Fibroblast of lung (primary cell): ENCODE measurements at regions not wholly inside any gene's neighbourhood (a gene's known extent, or its start where the extent isn't known, plus 50 kb on each side); places are given as distances from the start of the nearest gene placed in this dataset.

Experiments used
- DNase-seq, 2 donors: peaks; one replicate each; pipeline versions ENCODE4 v3.0.0 to v3.0.0-alpha.2; 2010; ENCODE audit warnings: low read depth in 2 of 2
- H2AFZ ChIP-seq: 2 replicates; pipeline ENCODE4 v1.5.1; 2012; ENCODE audit warnings: low read length, control low read depth, inconsistent platforms
- H3K27ac ChIP-seq: 2 replicates; pipeline ENCODE4 v1.5.1; 2011; ENCODE audit warnings: low read length, control low read depth; ENCODE audit not compliant: insufficient read depth
- H3K27me3 ChIP-seq: 2 replicates; pipeline ENCODE4 v1.5.1; 2011; ENCODE audit warnings: mild to moderate bottlenecking, low read length; ENCODE audit not compliant: control insufficient read depth, insufficient read depth
- H3K36me3 ChIP-seq: 2 replicates; pipeline ENCODE4 v1.5.1; 2011; ENCODE audit warnings: low read length; ENCODE audit not compliant: control insufficient read depth, insufficient read depth
- H3K4me1 ChIP-seq: 2 replicates; pipeline ENCODE4 v1.5.1; 2011; ENCODE audit warnings: low read length; ENCODE audit not compliant: control insufficient read depth, insufficient read depth; ENCODE audit errors: extremely low read depth
- H3K4me2 ChIP-seq: 2 replicates; pipeline ENCODE4 v1.5.1; 2011; ENCODE audit warnings: low read length, control low read depth; ENCODE audit not compliant: insufficient read depth; ENCODE audit errors: extremely low read depth
- H3K4me3 ChIP-seq, 4 experiments: fragments of 200-600 bp in 1 of 4; sonication (generic) in 1 of 4; replicated peaks in 1 of 4; 2 replicates each; pipeline ENCODE4 v1.5.1; 2011 to 2016; ENCODE audit warnings: low read length in 4 of 4, low read depth in 3 of 4, mild to moderate bottlenecking in 3 of 4, control low read depth in 2 of 4, inconsistent platforms in 1 of 4, mixed read lengths in 1 of 4; ENCODE audit not compliant: insufficient read depth in 1 of 4; ENCODE audit errors: control extremely low read depth in 1 of 4
- H3K79me2 ChIP-seq: 2 replicates; pipeline ENCODE4 v1.5.1; 2012; ENCODE audit warnings: mild to moderate bottlenecking, low read length, inconsistent platforms; ENCODE audit not compliant: control insufficient read depth, insufficient read depth
- H3K9ac ChIP-seq: 2 replicates; pipeline ENCODE4 v1.5.1; 2011; ENCODE audit warnings: mild to moderate bottlenecking, low read length, control low read depth; ENCODE audit not compliant: insufficient read depth
- H3K9me3 ChIP-seq: 2 replicates; pipeline ENCODE4 v1.5.1; 2012; ENCODE audit warnings: low read depth, low read length; ENCODE audit not compliant: control insufficient read depth, insufficient read depth
- H4K20me1 ChIP-seq: 2 replicates; pipeline ENCODE4 v1.5.1; 2011; ENCODE audit warnings: low read length; ENCODE audit not compliant: control insufficient read depth, insufficient read depth; ENCODE audit errors: extremely low read depth
- CTCF ChIP-seq, 2 donors: IDR thresholded peaks in 1 of 2; conservative IDR thresholded peaks in 1 of 2; 1 replicate in 1 of 2; 2 replicates in 1 of 2; pipeline ENCODE4 v1.5.1; 2011 to 2012; ENCODE audit warnings: low read length in 2 of 2, control low read depth in 1 of 2, inconsistent platforms in 1 of 2, low read depth in 1 of 2, mild to moderate bottlenecking in 1 of 2
- EZH2 ChIP-seq: IDR thresholded peaks from 2 replicates; pipeline ENCODE4 v1.5.1; 2012; ENCODE audit warnings: low read length, control low read depth, mild to moderate bottlenecking; ENCODE audit errors: missing control alignments

GRCh38 chr9:108710424-108710823 is 145.4 kb downstream of the ACTL7B start:
- Histone ChIP-seq H3K4me2 (no peak overlapping the region), H3K27ac (no peak overlapping the region), H2AFZ (no peak overlapping the region), H3K4me3 (no peak overlapping the region), H3K4me1 (no peaks in the 10 kb centered on the region), H3K79me2 (no peaks in the 10 kb centered on the region), H4K20me1 (no peaks in the 10 kb centered on the region), H3K36me3 (no peaks in the 10 kb centered on the region), H3K27me3 (no peaks in the 10 kb centered on the region), H3K9ac (no peak overlapping the region), H3K9me3 (no peaks in the 10 kb centered on the region)
- DNase-seq: no peak
- TF ChIP-seq EZH2 (no peak), CTCF (conservative IDR thresholded peaks at IDR 0.05 in 1 of 2, IDR thresholded peaks at IDR 0.05 in 1 of 2; ENCODE audit: low read depth in 1 of 2, low read length in 2 of 2) (no peak)

GRCh38 chr9:108709997-108710396 is 145.8 kb downstream of the ACTL7B start:
- H3K27me3 ChIP-seq: no peaks in the 10 kb centered on the region
- no peak overlapping the region for H2AFZ ChIP-seq
- no peaks in the 10 kb centered on the region for H3K79me2 ChIP-seq
- H3K4me2 ChIP-seq: no peak overlapping the region
- TF ChIP-seq CTCF (conservative IDR thresholded peaks at IDR 0.05 in 1 of 2, IDR thresholded peaks at IDR 0.05 in 1 of 2; ENCODE audit: low read depth in 1 of 2, low read length in 2 of 2): no peak
- no peaks in the 10 kb centered on the region for H3K36me3 ChIP-seq
- H4K20me1 ChIP-seq: no peaks in the 10 kb centered on the region
- no peak overlapping the region for H3K27ac ChIP-seq
- no peak for DNase-seq
- no peak overlapping the region for H3K9ac ChIP-seq
- no peak overlapping the region for H3K4me3 ChIP-seq
- no peaks in the 10 kb centered on the region for H3K9me3 ChIP-seq
- H3K4me1 ChIP-seq: no peaks in the 10 kb centered on the region

- no peaks in the 10 kb centered on the region for H3K79me2 ChIP-seq
- no peak overlapping the region for H3K9ac ChIP-seq
- H3K36me3 ChIP-seq: no peaks in the 10 kb centered on the region
- no peak for DNase-seq
- TF ChIP-seq CTCF (conservative IDR thresholded peaks at IDR 0.05 in 1 of 2, IDR thresholded peaks at IDR 0.05 in 1 of 2; ENCODE audit: low read depth in 1 of 2, low read length in 2 of 2) (no peak), EZH2 (no peak)
- H3K4me3 ChIP-seq: no peak overlapping the region
- H3K27ac ChIP-seq: no peak overlapping the region
- no peaks in the 10 kb centered on the region for H3K27me3 ChIP-seq
- H3K4me1 ChIP-seq: no peaks in the 10 kb centered on the region
- no peaks in the 10 kb centered on the region for H3K9me3 ChIP-seq
- H4K20me1 ChIP-seq: no peaks in the 10 kb centered on the region
- no peak overlapping the region for H2AFZ ChIP-seq
- no peak overlapping the region for H3K4me2 ChIP-seq
Observed at GRCh38 chr9:108709126-108709525, 146.7 kb downstream of the ACTL7B start.
